Superior temporal gyrus (tissue), 1 donor: ENCODE measurements at regions not wholly inside any gene's neighbourhood (a gene's known extent, or its start where the extent isn't known, plus 50 kb on each side); places are given as distances from the start of the nearest gene placed in this dataset.

Experiments used
- DNase-seq: peaks from one replicate; pipeline ENCODE4 v3.0.0-alpha.2; 2016; ENCODE audit errors: extremely low spot score

GRCh38 chr1:209375671-209376365, 207.7 kb upstream of the CAMK1G start:
- DNase-seq = no peak

- no peak for DNase-seq
Measured at GRCh38 chr1:209376774-209377173, 206.7 kb upstream of the CAMK1G start.

- no peak for DNase-seq
Measured at GRCh38 chr1:209377995-209378394, 205.5 kb upstream of the CAMK1G start.

- no peak for DNase-seq
Measured at GRCh38 chr1:209379280-209379679, 204.2 kb upstream of the CAMK1G start.

GRCh38 chr1:209380420-209380819, 203.1 kb upstream of the CAMK1G start:
- no peak for DNase-seq

GRCh38 chr1:209382231-209383100, 201.0 kb upstream of the CAMK1G start:
- no peak for DNase-seq

GRCh38 chr1:209383422-209383821, 200.1 kb upstream of the CAMK1G start:
- DNase-seq = no peak

GRCh38 chr1:209383907-209384709, 199.4 kb upstream of the CAMK1G start:
- DNase-seq = no peak

GRCh38 chr1:209384710-209385550, 198.6 kb upstream of the CAMK1G start:
- no peak for DNase-seq

- no peak for DNase-seq
Measured at GRCh38 chr1:209386156-209386555, 197.4 kb upstream of the CAMK1G start.

- no peak for DNase-seq
Measured at GRCh38 chr1:209387271-209387968, 196.1 kb upstream of the CAMK1G start.

GRCh38 chr1:209387969-209388329, 195.6 kb upstream of the CAMK1G start:
- DNase-seq = no peak

- DNase-seq = no peak
Measured at GRCh38 chr1:209388358-209388757, 195.2 kb upstream of the CAMK1G start.

GRCh38 chr1:209389258-209389657, 194.3 kb upstream of the CAMK1G start:
- DNase-seq = no peak

GRCh38 chr1:209389975-209390374, 193.5 kb upstream of the CAMK1G start:
- DNase-seq = no peak

GRCh38 chr1:209390764-209391163, 192.8 kb upstream of the CAMK1G start:
- DNase-seq = no peak

- DNase-seq = no peak
Measured at GRCh38 chr1:209391792-209392191, 191.7 kb upstream of the CAMK1G start.

- no peak for DNase-seq
Measured at GRCh38 chr1:209395169-209395568, 188.3 kb upstream of the CAMK1G start.

- DNase-seq = no peak
Measured at GRCh38 chr1:209397371-209397770, 186.1 kb upstream of the CAMK1G start.

- DNase-seq = no peak
Measured at GRCh38 chr1:209397910-209398309, 185.6 kb upstream of the CAMK1G start.
